MG63 (cell line): ENCODE measurements at regions not wholly inside any gene's neighbourhood (a gene's known extent, or its start where the extent isn't known, plus 50 kb on each side); places are given as distances from the start of the nearest gene placed in this dataset.

Source experiments
- DNase-seq: peaks from one replicate; pipeline ENCODE4 v3.0.0-alpha.2; 2020
- H3K27me3 ChIP-seq: fragments of 250-450 bp; sonication (Bioruptor Pico); 2 replicates; pipeline ENCODE4 v1.5.1; 2020; ENCODE audit warnings: mild to moderate bottlenecking, moderate library complexity
- H3K36me3 ChIP-seq: fragments of 250-450 bp; sonication (Bioruptor Pico); 2 replicates; pipeline ENCODE4 v1.5.1; 2020; ENCODE audit warnings: mild to moderate bottlenecking, moderate library complexity
- H3K4me3 ChIP-seq: fragments of 250-450 bp; sonication (Bioruptor Pico); 2 replicates; pipeline ENCODE4 v1.5.1; 2020; ENCODE audit warnings: mild to moderate bottlenecking, moderate library complexity
- H3K9me3 ChIP-seq: fragments of 250-450 bp; sonication (Bioruptor Pico); 2 replicates; pipeline ENCODE4 v1.5.1; 2020; ENCODE audit warnings: mild to moderate bottlenecking, moderate library complexity

DNA sequence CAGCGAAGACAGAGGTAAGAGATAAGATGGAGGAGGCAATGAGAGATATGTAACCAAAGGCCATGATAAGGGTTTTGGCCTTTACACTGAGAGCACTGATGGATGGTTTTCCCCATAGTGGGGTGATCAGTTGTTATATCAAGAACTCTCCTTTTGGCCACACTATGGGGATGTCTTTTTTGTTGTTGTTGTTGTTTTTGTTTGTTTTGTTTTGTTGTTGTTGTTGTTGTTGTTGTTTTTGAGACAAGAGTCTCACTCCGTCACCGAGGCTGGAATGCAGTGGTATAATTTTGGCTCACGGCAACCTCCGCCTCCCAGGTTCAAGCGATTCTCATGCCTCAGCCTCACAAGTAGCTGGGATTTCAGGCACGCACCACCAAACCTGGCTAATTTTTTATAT, 244.8 kb upstream of the DYNLRB2 start:
- no peak overlapping the region for H3K4me3 ChIP-seq
- no peaks in the 10 kb centered on the region for H3K36me3 ChIP-seq
- no peak for DNase-seq
- H3K9me3 ChIP-seq, result no peaks in the 10 kb centered on the region
- no peaks in the 10 kb centered on the region for H3K27me3 ChIP-seq

- Histone ChIP-seq H3K36me3 (no peaks in the 10 kb centered on the region), H3K9me3 (no peaks in the 10 kb centered on the region), H3K4me3 (no peak overlapping the region), H3K27me3 (no peaks in the 10 kb centered on the region)
- DNase-seq, result no peak
Measured at GRCh38 chr16:80294172-80294571, 246.6 kb upstream of the DYNLRB2 start.

DNA sequence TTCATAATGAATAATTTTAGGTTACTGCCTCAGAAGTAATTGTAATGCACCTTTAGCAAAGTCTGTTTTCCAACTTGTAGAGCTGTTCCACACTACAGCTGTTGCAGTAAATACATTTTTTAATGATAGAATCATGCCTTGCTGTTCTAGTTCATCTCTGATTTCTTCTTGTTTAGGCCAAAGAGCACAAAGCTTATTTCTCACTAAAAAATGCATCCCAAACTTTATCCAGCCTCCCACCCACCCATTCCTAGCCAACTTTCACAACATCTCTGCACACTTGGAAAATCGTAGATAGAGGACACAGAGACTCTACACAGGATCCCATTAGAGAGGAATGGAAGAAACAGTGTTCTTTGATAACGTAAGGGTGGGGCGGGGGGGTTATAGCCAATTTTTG, 252.2 kb upstream of the DYNLRB2 start:
- no peaks in the 10 kb centered on the region for H3K27me3 ChIP-seq
- no peak for DNase-seq
- no peaks in the 10 kb centered on the region for H3K36me3 ChIP-seq
- no peaks in the 10 kb centered on the region for H3K9me3 ChIP-seq
- H3K4me3 ChIP-seq, result no peak overlapping the region

GRCh38 chr16:80287674-80288073, 253.1 kb upstream of the DYNLRB2 start:
- no peaks in the 10 kb centered on the region for H3K27me3 ChIP-seq
- no peaks in the 10 kb centered on the region for H3K36me3 ChIP-seq
- no peaks in the 10 kb centered on the region for H3K9me3 ChIP-seq
- DNase-seq, result no peak
- no peak overlapping the region for H3K4me3 ChIP-seq

- Histone ChIP-seq H3K9me3 (no peaks in the 10 kb centered on the region), H3K4me3 (no peak overlapping the region), H3K36me3 (no peaks in the 10 kb centered on the region), H3K27me3 (no peaks in the 10 kb centered on the region)
- DNase-seq, result peak; percentile 59
Measured at GRCh38 chr16:80285104-80285503, 255.7 kb upstream of the DYNLRB2 start.

- H3K36me3 ChIP-seq, result no peaks in the 10 kb centered on the region
- no peaks in the 10 kb centered on the region for H3K9me3 ChIP-seq
- no peak for DNase-seq
- H3K27me3 ChIP-seq, result no peaks in the 10 kb centered on the region
- H3K4me3 ChIP-seq, result no peak overlapping the region
Measured at GRCh38 chr16:80283466-80284392, 257.1 kb upstream of the DYNLRB2 start.

DNA sequence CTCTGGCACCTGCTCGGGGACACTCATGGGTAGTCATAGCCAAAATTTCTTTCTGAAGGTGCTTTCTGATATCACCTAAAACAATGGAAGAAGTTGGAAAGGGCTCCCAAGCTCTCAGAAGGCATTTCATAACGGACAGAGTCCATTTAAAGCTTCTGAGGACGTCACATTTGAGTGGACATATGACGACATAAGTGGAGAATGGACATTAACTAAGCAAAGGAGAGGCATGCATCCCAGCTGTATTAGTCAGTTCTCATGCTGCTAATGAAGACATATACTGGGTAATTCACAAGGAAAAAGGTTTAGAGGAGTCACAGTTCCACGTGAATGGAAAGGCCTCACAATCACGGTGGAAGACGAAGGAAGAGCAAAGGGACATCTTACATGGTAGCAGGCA, 260.2 kb upstream of the DYNLRB2 start:
- no peak for DNase-seq
- H3K4me3 ChIP-seq, result no peak overlapping the region
- H3K36me3 ChIP-seq, result no peaks in the 10 kb centered on the region
- H3K9me3 ChIP-seq, result no peaks in the 10 kb centered on the region
- no peaks in the 10 kb centered on the region for H3K27me3 ChIP-seq

DNA sequence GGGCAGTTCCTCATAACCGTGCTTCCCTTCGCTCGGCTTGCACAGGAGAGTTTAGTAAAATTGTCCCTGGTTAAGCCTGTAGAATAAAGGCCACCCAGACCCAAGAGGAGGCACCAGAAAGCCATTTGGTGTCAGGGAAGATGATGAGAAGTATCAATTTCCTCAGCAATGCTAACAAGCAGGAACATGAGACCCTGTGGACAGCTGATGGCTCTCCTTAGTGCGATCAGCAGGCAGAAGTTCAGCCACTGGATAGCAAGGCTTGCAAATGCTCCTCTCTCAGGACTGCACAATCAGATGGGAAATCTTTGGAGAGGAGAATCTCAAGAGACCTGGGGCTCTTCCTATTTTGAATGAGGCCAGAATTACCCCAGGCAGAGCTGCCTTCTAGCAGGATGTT, 261.1 kb upstream of the DYNLRB2 start:
- DNase-seq, result no peak
- Histone ChIP-seq H3K4me3 (no peak overlapping the region), H3K27me3 (no peaks in the 10 kb centered on the region), H3K9me3 (no peaks in the 10 kb centered on the region), H3K36me3 (no peaks in the 10 kb centered on the region)

DNA sequence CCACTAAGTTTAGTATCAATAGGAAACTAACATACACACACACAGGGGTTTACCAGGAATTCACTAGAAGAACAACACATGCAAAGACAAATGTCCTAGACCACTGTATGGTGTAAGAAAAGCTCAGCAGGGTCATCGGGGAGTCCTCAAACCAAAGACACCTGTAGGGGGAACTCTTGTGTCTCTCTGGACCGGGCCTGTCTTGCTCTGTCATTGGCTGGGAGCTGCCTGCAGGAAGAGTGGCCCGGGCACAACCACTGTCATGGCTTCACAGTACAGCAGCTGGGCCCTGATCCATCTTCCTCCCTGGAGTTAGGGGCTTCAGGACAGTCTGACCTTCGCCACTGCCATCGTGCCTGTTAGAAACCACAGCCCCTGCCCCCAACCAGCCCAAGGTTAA, 263.6 kb upstream of the DYNLRB2 start:
- H3K27me3 ChIP-seq, result no peaks in the 10 kb centered on the region
- no peaks in the 10 kb centered on the region for H3K36me3 ChIP-seq
- H3K9me3 ChIP-seq, result no peaks in the 10 kb centered on the region
- H3K4me3 ChIP-seq, result no peak overlapping the region
- no peak for DNase-seq

GRCh38 chr16:80274576-80275191, 266.1 kb upstream of the DYNLRB2 start:
- Histone ChIP-seq H3K36me3 (no peaks in the 10 kb centered on the region), H3K27me3 (no peaks in the 10 kb centered on the region), H3K4me3 (no peak overlapping the region), H3K9me3 (no peaks in the 10 kb centered on the region)
- DNase-seq, result peak; percentile 80

GRCh38 chr16:80273635-80274538, 266.9 kb upstream of the DYNLRB2 start:
- H3K4me3 ChIP-seq, result no peak overlapping the region

GRCh38 chr16:80265624-80266306, 275.0 kb upstream of the DYNLRB2 start:
- no peaks in the 10 kb centered on the region for H3K27me3 ChIP-seq
- no peaks in the 10 kb centered on the region for H3K36me3 ChIP-seq
- no peaks in the 10 kb centered on the region for H3K9me3 ChIP-seq
- no peak overlapping the region for H3K4me3 ChIP-seq
- no peak for DNase-seq

More at GRCh38 chr16:80273635-80274538, 266.9 kb upstream of the DYNLRB2 start:
- peak; percentile 73 for DNase-seq
- Histone ChIP-seq H3K36me3 (no peaks in the 10 kb centered on the region), H3K9me3 (no peaks in the 10 kb centered on the region), H3K27me3 (no peaks in the 10 kb centered on the region)

GRCh38 chr16:80263848-80264694, 276.7 kb upstream of the DYNLRB2 start:
- H3K4me3 ChIP-seq, result no peak overlapping the region
- no peaks in the 10 kb centered on the region for H3K9me3 ChIP-seq
- DNase-seq, result no peak
- H3K36me3 ChIP-seq, result no peaks in the 10 kb centered on the region
- H3K27me3 ChIP-seq, result no peaks in the 10 kb centered on the region

DNA sequence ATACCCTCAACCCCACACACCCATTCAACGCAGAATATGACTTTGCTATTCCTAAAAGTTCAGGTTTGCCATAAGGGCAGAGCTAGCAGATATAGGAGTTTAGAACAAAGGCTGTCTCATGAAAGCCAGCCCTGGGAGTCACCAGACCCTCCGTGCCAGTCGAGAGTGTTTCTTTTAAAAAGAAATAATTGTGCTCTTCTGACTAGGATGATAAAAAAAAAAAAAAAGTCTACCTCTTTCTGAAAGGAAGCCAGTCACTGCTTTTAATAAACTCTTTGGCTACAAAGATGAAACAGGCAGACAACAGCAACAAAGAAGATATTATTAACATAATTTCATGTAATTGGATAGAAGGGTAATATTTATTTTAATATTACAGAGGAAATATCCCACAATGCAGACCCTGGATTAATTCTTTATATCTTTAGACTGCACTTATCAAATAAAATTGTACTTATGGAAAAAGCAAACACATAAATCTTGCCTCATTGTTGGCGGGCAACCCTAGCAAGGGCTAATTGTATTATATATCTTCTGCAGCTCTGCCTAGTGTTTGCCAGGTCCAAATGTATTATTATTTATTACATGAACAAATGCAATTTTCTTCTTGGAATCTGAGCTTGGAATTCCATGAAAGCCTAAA, 277.5 kb upstream of the DYNLRB2 start:
- H3K36me3 ChIP-seq, result no peaks in the 10 kb centered on the region

GRCh38 chr16:80260906-80261311, 279.9 kb upstream of the DYNLRB2 start:
- no peak for DNase-seq
- Histone ChIP-seq H3K4me3 (no peak overlapping the region), H3K36me3 (no peaks in the 10 kb centered on the region), H3K27me3 (no peaks in the 10 kb centered on the region), H3K9me3 (no peaks in the 10 kb centered on the region)

More for the DNA sequence above, 277.5 kb upstream of the DYNLRB2 start:
- Histone ChIP-seq H3K9me3 (no peaks in the 10 kb centered on the region), H3K4me3 (no peak overlapping the region), H3K27me3 (no peaks in the 10 kb centered on the region)
- no peak for DNase-seq
